ENCODE measurements at regions not wholly inside any gene's neighbourhood (a gene's known extent, or its start where the extent isn't known, plus 50 kb on each side); places are given as distances from the start of the nearest gene placed in this dataset.

GRCh38 chr4:159495515-159496236, 392.8 kb downstream of the RAPGEF2 start (continued):
- no peak for TF ChIP-seq TCF7L2 (IDR thresholded peaks at IDR 0.05; ENCODE audit: borderline replicate concordance, extremely low read depth, insufficient read depth, insufficient read length)
- no peak for TF ChIP-seq ZNF274 (IDR thresholded peaks at IDR 0.05; ENCODE audit: low read depth, low read length)
- no peak for TF ChIP-seq ZFX (IDR thresholded peaks at IDR 0.05)

GRCh38 chr4:159496248-159496647, 393.4 kb downstream of the RAPGEF2 start:
- H3K4me1 ChIP-seq (ENCODE audit: control insufficient read depth in 1 of 2, insufficient read depth in 2 of 2, low read length in 2 of 2) = no peaks in the 10 kb centered on the region
- H3K4me3 ChIP-seq (replicated peaks in 1 of 2; ENCODE audit: low read depth in 1 of 2, low read length in 2 of 2) = no peak overlapping the region
- no peaks in the 10 kb centered on the region for H3K9me2 ChIP-seq (ENCODE audit: insufficient read depth)
- H3K27me3 ChIP-seq (ENCODE audit: insufficient read depth, low read length) = no peaks in the 10 kb centered on the region
- no peak for ATAC-seq
- DNase-seq (ENCODE audit: low read depth, low spot score) = no peak
- no peaks in the 10 kb centered on the region for H3K79me2 ChIP-seq (ENCODE audit: insufficient read depth, low read length)
- H3K9me3 ChIP-seq (ENCODE audit: control insufficient read depth in 1 of 2, insufficient read depth in 1 of 2, low read depth in 1 of 2, low read length in 2 of 2) = no peaks in the 10 kb centered on the region
- no peak overlapping the region for H3K4me2 ChIP-seq (ENCODE audit: low read length)
- no TSS peak for BruUV-seq (replicated peaks)
- H3K27ac ChIP-seq (ENCODE audit: low read depth, low read length) = no peak overlapping the region
- ChIA-PET CTCF (no interaction called here), POLR2A (no interaction called here), RAD21 (ENCODE audit: low non-redundant PET in 1 of 2, low total read pairs in 2 of 2, uncharacterized antibody in 2 of 2, unreplicated experiment in 2 of 2) (no interaction called here)
- TF ChIP-seq MAX (IDR thresholded peaks at IDR 0.05) (no peak), YY1 (IDR thresholded peaks at IDR 0.05; ENCODE audit: extremely low read depth, insufficient replicate concordance, low read depth, low read length) (no peak), TCF7L2 (IDR thresholded peaks at IDR 0.05; ENCODE audit: borderline replicate concordance, extremely low read depth, insufficient read depth, insufficient read length) (no peak), ELF1 (IDR thresholded peaks at IDR 0.05; ENCODE audit: borderline replicate concordance, low read depth) (no peak), CBX3 (IDR thresholded peaks at IDR 0.05; ENCODE audit: low read depth) (no peak), RAD21 (IDR thresholded peaks at IDR 0.05; ENCODE audit: low read depth) (no peak), CEBPB (IDR thresholded peaks at IDR 0.05; ENCODE audit: low read depth) (no peak), CTCF (IDR thresholded peaks at IDR 0.05 in 2 of 3, conservative IDR thresholded peaks at IDR 0.05 in 1 of 3; ENCODE audit: borderline replicate concordance in 1 of 3, insufficient read depth in 1 of 3, low read depth in 2 of 3, low read length in 2 of 3) (no peak), REST (IDR thresholded peaks at IDR 0.05; ENCODE audit: low read depth) (no peak), SIN3A (IDR thresholded peaks at IDR 0.05; ENCODE audit: low read depth) (no peak), EZH2 (IDR thresholded peaks at IDR 0.05) (no peak), ATF3 (IDR thresholded peaks at IDR 0.05) (no peak)
- H4K20me1 ChIP-seq (ENCODE audit: insufficient read depth) = no peaks in the 10 kb centered on the region
- H3K9ac ChIP-seq (ENCODE audit: low read length) = no peak overlapping the region
- H2AFZ ChIP-seq (ENCODE audit: low read depth, low read length, poor library complexity, severe bottlenecking) = no peak overlapping the region
- intact Hi-C loops (cut with micrococcal nuclease) = no loop called here
- H3K36me3 ChIP-seq (ENCODE audit: control insufficient read depth in 1 of 2, insufficient read depth in 2 of 2, low read length in 2 of 2) = no peaks in the 10 kb centered on the region

Measured in HCT116 (cell line).